GM12872 (cell line): ENCODE measurements at regions not wholly inside any gene's neighbourhood (a gene's known extent, or its start where the extent isn't known, plus 50 kb on each side); places are given as distances from the start of the nearest gene placed in this dataset.

Source experiments
- TF ChIP-seq, protein P1 (sequence below): IDR thresholded peaks from 3 replicates; pipeline ENCODE4 v1.5.1; 2011; ENCODE audit warnings: low read depth, mild to moderate bottlenecking, low read length, moderate library complexity; ENCODE audit not compliant: insufficient read depth

DNA sequence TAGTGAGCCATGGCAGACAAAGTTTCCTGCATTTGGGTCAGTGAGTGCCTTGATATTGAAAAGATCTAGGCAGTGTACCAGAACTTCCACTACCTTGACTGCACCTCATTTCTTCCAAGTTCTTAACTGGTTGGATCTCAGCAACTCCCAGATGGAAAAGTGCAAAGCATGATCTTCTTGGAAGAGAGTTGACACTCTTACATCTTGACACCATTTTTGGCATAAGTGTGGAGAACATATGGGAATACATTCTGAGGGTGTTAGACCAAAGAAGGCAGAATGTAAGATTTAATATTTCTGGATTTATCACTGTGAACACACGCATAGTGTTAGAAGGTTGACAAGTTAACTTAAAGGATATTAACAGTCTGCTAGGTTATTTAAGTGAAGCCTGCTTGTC, 555.1 kb upstream of the CTNND2 start:
- TF ChIP-seq, protein P1, sequence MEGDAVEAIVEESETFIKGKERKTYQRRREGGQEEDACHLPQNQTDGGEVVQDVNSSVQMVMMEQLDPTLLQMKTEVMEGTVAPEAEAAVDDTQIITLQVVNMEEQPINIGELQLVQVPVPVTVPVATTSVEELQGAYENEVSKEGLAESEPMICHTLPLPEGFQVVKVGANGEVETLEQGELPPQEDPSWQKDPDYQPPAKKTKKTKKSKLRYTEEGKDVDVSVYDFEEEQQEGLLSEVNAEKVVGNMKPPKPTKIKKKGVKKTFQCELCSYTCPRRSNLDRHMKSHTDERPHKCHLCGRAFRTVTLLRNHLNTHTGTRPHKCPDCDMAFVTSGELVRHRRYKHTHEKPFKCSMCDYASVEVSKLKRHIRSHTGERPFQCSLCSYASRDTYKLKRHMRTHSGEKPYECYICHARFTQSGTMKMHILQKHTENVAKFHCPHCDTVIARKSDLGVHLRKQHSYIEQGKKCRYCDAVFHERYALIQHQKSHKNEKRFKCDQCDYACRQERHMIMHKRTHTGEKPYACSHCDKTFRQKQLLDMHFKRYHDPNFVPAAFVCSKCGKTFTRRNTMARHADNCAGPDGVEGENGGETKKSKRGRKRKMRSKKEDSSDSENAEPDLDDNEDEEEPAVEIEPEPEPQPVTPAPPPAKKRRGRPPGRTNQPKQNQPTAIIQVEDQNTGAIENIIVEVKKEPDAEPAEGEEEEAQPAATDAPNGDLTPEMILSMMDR: no peak

DNA sequence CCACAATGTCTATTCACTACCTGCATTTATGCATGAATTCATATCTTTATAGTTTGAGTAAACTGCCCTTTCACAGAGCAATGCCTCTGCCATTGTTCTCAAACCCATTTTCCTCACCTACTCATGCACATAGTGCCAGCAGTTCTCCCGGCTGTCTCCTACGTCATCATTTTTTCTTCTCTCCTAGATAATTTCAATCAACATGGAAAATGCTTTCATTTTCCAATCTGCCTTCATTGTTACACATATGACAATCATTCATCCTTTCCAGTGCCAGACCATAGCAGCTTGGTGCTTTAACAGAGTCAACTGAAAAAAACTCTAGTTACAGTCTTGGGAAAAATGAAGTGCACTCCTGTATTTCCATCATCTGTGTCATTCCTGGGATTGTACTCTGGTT, 514.8 kb upstream of the CTNND2 start:
- TF ChIP-seq, protein P1: no peak

GRCh38 chr5:12413585-12413984, 509.3 kb upstream of the CTNND2 start:
- TF ChIP-seq, protein P1: no peak

DNA sequence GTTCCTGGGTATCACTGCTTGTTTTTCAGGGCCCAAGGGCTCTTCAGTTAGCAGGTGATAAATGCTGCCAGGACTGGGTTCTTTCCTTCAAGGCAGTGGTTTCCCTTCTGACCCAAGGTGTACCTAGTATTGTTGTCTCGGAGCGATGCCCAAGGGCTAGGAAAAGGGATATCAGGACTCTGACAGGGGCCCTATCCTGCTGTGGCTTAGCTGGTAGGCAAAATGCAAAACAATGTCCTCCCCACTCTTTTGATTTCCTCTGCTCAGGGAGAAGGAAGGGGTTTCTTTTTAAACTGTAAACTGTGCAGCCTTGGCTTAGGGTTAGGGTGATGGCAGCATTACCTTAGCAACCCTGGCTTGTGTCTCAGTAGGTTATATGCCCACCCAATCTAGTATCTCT, 508.8 kb upstream of the CTNND2 start:
- TF ChIP-seq, protein P1: no peak

DNA sequence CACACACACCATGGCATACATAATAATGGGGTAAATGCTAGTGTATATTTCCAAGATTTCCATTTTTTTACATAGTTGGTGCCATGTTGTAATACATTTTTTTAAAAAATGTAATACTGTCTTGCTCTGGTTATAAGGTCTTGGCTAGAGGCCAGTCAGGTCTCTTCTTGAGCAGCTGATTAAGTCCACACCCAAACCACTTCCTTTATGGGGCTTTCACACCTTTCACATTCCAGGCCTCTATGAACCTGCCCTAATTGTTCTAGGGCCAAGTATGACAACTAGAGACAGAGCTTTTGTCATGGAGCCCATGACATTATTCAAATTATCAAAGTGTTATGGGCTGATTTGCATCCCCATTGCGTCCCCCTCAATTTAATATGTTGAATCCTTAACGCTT, 495.6 kb upstream of the CTNND2 start:
- TF ChIP-seq, protein P1: no peak

GRCh38 chr5:12392246-12392645, 488.0 kb upstream of the CTNND2 start:
- TF ChIP-seq, protein P1: no peak

DNA sequence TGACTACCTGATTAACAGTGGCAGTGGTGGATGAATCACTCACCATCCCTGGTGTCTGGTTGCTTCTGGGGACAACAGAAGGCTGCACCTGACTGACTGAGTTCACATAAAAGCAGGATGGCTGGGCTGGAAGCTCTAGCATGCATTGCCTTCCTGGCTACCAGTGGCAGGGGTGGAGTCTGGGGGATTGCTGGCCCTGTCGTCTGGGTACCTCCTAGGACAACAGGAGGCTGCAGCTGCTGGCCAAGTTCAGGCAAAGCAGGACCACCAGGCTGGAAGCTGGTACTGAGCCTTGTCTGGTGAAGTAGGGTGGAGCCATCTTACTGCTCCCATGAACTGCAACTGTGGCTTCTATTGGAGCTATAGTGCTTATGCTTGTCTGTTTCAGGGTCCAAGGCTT, 480.8 kb upstream of the CTNND2 start:
- TF ChIP-seq, protein P1: no peak

DNA sequence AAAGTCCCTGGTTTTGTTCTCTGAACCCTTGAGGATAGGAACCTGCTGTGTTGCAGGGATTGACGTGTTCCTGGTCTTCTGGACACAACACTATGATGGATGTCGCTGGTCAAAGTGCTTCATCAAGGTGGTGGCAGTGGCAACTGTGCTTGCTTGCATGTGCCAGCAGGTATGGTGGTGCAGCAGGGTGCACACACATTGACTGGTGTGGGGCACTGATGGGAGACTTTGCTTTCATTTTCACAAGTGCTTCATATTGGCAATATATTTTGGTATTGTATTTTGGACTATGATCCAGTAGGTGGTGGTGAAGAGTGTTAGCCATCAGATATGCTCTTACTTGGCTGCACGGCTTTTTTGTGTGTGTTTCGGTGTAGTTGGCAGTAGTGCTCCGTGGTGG, 479.8 kb upstream of the CTNND2 start:
- TF ChIP-seq, protein P1: 0 out of 3 replicates have a peak, but pooled peaks have one; percentile 8
